Kidney epithelial cell (primary cell): ENCODE measurements at regions not wholly inside any gene's neighbourhood (a gene's known extent, or its start where the extent isn't known, plus 50 kb on each side); places are given as distances from the start of the nearest gene placed in this dataset.

Experiments
- DNase-seq: peaks from one replicate; pipeline ENCODE4 v3.0.0-alpha.2; 2010; ENCODE audit warnings: low read depth
- H3K27me3 ChIP-seq: 2 replicates; pipeline ENCODE4 v1.6.0; 2011; ENCODE audit warnings: low read length; ENCODE audit not compliant: control insufficient read depth, insufficient read depth
- H3K36me3 ChIP-seq: 2 replicates; pipeline ENCODE4 v1.5.1; 2011; ENCODE audit warnings: low read length; ENCODE audit not compliant: control insufficient read depth, insufficient read depth
- H3K4me3 ChIP-seq: 2 replicates; pipeline ENCODE4 v1.5.1; 2011; ENCODE audit warnings: low read depth, mild to moderate bottlenecking, control low read depth, low read length
- TF ChIP-seq, protein P1 (sequence below): IDR thresholded peaks from 2 replicates; pipeline ENCODE4 v1.5.1; 2011; ENCODE audit warnings: mild to moderate bottlenecking, moderate library complexity, low read length, control low read depth, inconsistent platforms; ENCODE audit not compliant: insufficient read depth, poor library complexity, severe bottlenecking

DNA sequence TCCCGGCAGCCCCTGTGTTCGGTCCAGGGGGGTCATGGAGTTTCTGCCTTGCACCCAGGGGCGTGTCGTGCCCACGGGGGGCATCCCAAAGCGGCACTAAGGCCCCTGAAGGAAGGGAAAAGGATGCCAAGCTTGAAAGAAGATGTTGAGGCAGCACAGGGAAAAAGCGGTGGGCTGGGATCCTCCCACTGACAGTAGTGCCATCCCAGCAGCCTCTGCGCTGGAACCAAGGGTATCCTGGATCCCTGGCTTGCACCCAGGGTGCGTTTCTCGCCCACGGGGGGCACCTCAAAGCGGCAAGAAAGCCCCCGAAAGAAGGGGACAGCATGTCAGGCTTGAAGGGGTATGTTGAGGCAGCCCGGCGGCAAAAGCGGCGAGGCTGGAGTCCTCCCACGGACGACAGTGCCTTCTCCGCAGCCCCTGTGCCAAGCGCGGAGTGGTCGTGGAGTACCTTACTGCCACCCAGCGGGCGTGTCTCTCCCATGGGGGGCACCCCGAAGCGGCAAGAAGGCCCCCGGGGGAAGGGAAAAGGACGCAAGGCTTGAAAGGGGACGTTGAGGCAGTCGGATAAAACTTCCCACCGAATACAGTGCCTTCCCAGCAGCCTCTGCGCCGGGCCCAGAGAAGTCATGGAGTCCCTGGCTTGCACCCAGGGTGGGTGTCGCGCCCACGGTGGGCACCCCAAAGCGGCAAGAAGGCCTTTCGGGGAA lies 164.4 kb upstream of the ALG10B start:
- TF ChIP-seq, protein P1, sequence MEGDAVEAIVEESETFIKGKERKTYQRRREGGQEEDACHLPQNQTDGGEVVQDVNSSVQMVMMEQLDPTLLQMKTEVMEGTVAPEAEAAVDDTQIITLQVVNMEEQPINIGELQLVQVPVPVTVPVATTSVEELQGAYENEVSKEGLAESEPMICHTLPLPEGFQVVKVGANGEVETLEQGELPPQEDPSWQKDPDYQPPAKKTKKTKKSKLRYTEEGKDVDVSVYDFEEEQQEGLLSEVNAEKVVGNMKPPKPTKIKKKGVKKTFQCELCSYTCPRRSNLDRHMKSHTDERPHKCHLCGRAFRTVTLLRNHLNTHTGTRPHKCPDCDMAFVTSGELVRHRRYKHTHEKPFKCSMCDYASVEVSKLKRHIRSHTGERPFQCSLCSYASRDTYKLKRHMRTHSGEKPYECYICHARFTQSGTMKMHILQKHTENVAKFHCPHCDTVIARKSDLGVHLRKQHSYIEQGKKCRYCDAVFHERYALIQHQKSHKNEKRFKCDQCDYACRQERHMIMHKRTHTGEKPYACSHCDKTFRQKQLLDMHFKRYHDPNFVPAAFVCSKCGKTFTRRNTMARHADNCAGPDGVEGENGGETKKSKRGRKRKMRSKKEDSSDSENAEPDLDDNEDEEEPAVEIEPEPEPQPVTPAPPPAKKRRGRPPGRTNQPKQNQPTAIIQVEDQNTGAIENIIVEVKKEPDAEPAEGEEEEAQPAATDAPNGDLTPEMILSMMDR: no peak
- Histone ChIP-seq H3K36me3 (no peaks in the 10 kb centered on the region), H3K27me3 (no peaks in the 10 kb centered on the region), H3K4me3 (no peak overlapping the region)
- no peak for DNase-seq

DNA sequence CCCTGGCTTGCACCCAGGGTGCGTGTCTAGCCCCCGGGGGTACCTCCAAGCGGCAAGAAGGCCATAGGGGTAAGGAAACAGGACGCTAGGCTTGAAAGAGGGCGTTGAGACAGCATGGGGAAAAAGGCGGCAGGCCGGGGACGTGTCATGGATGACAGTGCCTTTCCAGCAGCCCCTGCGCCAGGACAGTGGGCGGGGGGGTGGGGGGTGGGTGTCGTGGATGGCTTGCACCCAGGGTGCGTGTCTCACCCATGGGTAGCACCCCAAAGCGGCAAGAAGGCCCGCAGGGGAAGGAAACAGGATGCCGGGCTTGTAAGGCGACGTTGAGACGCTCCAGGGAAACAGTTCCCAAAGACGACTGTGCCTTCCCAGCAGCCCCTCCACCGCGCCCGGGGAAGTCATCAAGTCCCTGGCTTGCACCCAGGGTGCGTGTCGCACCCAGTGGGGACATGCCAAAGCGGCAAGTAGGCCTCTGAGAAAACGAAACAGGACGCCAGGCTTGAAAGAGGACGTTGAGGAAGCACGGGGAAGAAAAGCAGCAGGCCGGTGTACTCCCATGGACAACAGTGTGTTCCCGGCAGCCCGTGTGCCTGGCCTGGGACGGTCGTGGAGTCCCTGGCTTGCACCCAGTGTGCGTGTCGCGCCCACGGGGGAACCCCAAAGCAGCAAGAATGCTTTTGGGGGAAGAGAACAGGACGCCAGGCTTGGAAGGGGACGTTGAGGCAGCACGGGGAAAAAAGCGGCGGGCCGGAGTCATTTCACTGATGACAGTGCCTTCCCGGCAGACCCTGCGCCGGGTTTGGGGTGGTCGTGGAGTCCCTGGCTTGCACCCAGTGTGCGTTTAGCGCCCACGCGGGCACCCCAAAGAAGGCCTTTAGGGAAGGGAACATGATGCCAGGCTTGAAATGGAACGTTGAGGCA lies 163.5 kb upstream of the ALG10B start:
- H3K27me3 ChIP-seq: no peaks in the 10 kb centered on the region
- H3K36me3 ChIP-seq: no peaks in the 10 kb centered on the region
- TF ChIP-seq, protein P1: no peak
- DNase-seq: no peak
- no peak overlapping the region for H3K4me3 ChIP-seq

- TF ChIP-seq, protein P1: no peak
- Histone ChIP-seq H3K27me3 (no peaks in the 10 kb centered on the region), H3K4me3 (no peak overlapping the region), H3K36me3 (no peaks in the 10 kb centered on the region)
- DNase-seq: no peak
Observed at GRCh38 chr12:38153737-38154061, 162.9 kb upstream of the ALG10B start.

DNA sequence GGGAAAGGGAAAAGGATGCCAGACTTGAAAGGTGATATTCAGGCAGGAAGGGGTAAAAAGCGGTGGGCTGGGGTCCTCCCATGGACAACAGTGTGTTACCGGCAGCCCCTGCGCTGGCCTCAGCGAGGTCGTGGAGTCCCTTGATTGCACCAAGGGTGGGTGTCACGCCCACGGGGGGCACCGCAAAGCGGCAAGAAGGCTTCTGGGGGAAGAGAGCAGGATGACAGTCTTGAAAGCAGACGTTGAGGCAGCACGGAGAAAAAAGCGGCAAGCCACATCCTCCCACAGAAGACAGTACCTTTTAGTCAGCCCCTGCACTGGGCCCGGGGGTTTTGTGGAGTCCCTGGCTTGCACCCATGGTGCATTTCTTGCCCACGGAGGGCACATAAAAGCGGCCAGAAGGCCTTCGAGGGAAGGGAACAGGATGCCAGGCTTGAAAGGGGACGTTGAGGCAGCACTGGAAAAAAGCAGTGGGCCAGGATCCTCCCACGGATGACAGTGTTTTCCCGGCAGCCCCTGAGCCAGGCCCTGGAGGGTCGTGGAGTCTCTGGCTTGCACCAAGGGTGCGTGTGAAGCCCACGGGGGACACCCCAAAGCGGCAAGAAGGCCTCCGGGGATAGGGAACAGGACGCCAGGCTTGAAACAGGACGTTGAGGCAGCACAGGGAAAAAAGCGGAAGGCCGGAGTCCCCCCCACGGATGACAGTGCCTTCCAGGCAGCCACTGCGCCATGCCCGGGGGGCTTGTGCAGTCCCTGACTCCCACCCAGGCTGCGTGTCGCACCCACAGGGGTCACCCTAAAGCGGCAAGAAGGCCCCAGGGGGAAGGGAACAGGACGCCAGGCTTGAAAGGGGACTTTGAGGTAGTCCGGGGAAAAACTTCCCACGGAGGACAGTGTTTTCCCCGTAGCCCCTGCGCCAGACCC lies 162.2 kb upstream of the ALG10B start:
- no peak for DNase-seq
- TF ChIP-seq, protein P1: no peak
- Histone ChIP-seq H3K27me3 (no peaks in the 10 kb centered on the region), H3K36me3 (no peaks in the 10 kb centered on the region), H3K4me3 (no peak overlapping the region)

DNA sequence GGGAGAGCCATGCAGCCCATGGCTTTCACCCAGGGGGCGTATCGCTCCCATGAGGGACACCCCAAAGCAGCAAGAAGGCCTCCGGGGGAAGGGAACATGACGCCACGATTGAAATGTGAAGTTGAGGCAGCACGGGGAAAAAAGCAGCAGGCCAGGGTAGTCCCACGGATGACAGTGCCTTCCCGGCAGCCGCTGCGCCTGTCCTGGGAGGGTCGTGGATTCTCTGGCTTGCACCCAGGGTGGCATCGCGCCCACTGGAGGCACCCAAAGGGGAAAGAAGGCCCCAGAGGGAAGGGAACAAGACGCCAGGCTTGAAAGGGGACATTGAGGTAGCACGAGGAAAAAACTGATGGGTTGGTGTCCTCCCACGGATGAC lies 161.6 kb upstream of the ALG10B start:
- H3K36me3 ChIP-seq: no peaks in the 10 kb centered on the region
- DNase-seq: no peak
- H3K27me3 ChIP-seq: no peaks in the 10 kb centered on the region
- H3K4me3 ChIP-seq: no peak overlapping the region
- TF ChIP-seq, protein P1: no peak
